K562 (cell line): ENCODE measurements at regions not wholly inside any gene's neighbourhood (a gene's known extent, or its start where the extent isn't known, plus 50 kb on each side); places are given as distances from the start of the nearest gene placed in this dataset.

Source experiments
- ELF4 ChIP-seq: fragments of 450-650 bp; formaldehyde crosslinking; IDR thresholded peaks from 2 replicates; pipeline ENCODE4 v1.4.0; 2022; ENCODE audit warnings: missing genetic modification characterization
- GATA2 ChIP-seq: sonication (generic); formaldehyde crosslinking; IDR thresholded peaks from 2 replicates; pipeline ENCODE4 v1.4.0; 2020; ENCODE audit warnings: mild to moderate bottlenecking, missing genetic modification reagents
- HMGN3 ChIP-seq: IDR thresholded peaks from 2 replicates; pipeline ENCODE4 v1.6.1; 2011; ENCODE audit warnings: borderline replicate concordance, low read depth, mild to moderate bottlenecking, mixed read lengths, low read length; ENCODE audit not compliant: insufficient read length; ENCODE audit errors: extremely low read depth
- MED1 ChIP-seq: sonication (generic); formaldehyde crosslinking; IDR thresholded peaks from 2 replicates; pipeline ENCODE4 v1.8.1; 2023; ENCODE audit warnings: missing genetic modification reagents, borderline replicate concordance
- NFIC ChIP-seq: fragments of 450-650 bp; IDR thresholded peaks from 2 replicates; pipeline ENCODE4 v1.6.1; 2017; ENCODE audit warnings: mild to moderate bottlenecking, inconsistent platforms
- PML ChIP-seq: IDR thresholded peaks from 2 replicates; pipeline ENCODE4 v1.6.1; 2012; ENCODE audit warnings: low read length, inconsistent platforms
- SRSF7 ChIP-seq: fragments of 200-400 bp; formaldehyde crosslinking; optimal IDR thresholded peaks from 2 replicates; pipeline ENCODE3; 2017; ENCODE audit warnings: mild to moderate bottlenecking, low read depth, low read length
- STAT5A ChIP-seq: IDR thresholded peaks from 2 replicates; pipeline ENCODE4 v1.6.1; 2012; ENCODE audit warnings: low read length, inconsistent platforms, borderline replicate concordance
- ZBTB2 ChIP-seq: fragments of 450-650 bp; IDR thresholded peaks from 2 replicates; pipeline ENCODE4 v1.6.1; 2016; ENCODE audit warnings: antibody characterized with exemption
- ZC3H4 ChIP-seq: sonication (generic); formaldehyde crosslinking; IDR thresholded peaks from 2 replicates; pipeline ENCODE4 v1.9.0; 2021; ENCODE audit warnings: missing genetic modification reagents, borderline replicate concordance
- ZEB2 ChIP-seq: fragments of 450-650 bp; IDR thresholded peaks from 2 replicates; pipeline ENCODE4 v1.6.1; 2016
- ZNF165 ChIP-seq: fragments of 250-450 bp; sonication (Bioruptor Pico); IDR thresholded peaks from 2 replicates; pipeline ENCODE4 v1.4.0; 2020; ENCODE audit warnings: borderline replicate concordance
- ZNF239 ChIP-seq: fragments of 250-450 bp; sonication (Bioruptor Pico); IDR thresholded peaks from 2 replicates; pipeline ENCODE4 v1.4.0; 2020; ENCODE audit warnings: mild to moderate bottlenecking
- ZNF318 ChIP-seq, 2 experiments: fragments of 450-650 bp; IDR thresholded peaks; 2 replicates each; pipeline ENCODE4 v1.6.1; 2016; ENCODE audit warnings: mild to moderate bottlenecking in 2 of 2, borderline replicate concordance in 1 of 2, low read depth in 1 of 2, moderate library complexity in 1 of 2
- TF ChIP-seq, protein P1 (sequence below): fragments of 200-800 bp; sonication (Bioruptor generic); IDR thresholded peaks from 2 replicates; pipeline ENCODE4 v1.6.1; 2017; ENCODE audit warnings: missing genetic modification characterization, missing compliant biosample characterization
- TF ChIP-seq, protein P2 (sequence below): fragments of 250-450 bp; sonication (Bioruptor Pico); IDR thresholded peaks from 2 replicates; pipeline ENCODE4 v1.5.0; 2020; ENCODE audit warnings: mild to moderate bottlenecking

GRCh38 chr3:153032891-153033290 lies 129.1 kb upstream of the RAP2B start (continued):
- TF ChIP-seq ZBTB2 (no peak), ELF4 (no peak), ZNF318 (IDR thresholded peaks at IDR 0.05; ENCODE audit: borderline replicate concordance in 1 of 2, low read depth in 1 of 2) (no peak), STAT5A (peak; percentile 20; the same call in 1 of the 2 replicates), PML (no peak), ZC3H4 (CRISPR knock-in tag) (no peak), ZNF239 (CRISPR knock-in tag) (no peak), SRSF7 (no peak), MED1 (CRISPR knock-in tag) (no peak), HMGN3 (no peak), ZNF165 (no peak), GATA2 (CRISPR knock-in tag) (no peak), NFIC (no peak), ZEB2 (no peak)
- TF ChIP-seq, protein P1, sequence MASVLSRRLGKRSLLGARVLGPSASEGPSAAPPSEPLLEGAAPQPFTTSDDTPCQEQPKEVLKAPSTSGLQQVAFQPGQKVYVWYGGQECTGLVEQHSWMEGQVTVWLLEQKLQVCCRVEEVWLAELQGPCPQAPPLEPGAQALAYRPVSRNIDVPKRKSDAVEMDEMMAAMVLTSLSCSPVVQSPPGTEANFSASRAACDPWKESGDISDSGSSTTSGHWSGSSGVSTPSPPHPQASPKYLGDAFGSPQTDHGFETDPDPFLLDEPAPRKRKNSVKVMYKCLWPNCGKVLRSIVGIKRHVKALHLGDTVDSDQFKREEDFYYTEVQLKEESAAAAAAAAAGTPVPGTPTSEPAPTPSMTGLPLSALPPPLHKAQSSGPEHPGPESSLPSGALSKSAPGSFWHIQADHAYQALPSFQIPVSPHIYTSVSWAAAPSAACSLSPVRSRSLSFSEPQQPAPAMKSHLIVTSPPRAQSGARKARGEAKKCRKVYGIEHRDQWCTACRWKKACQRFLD (CRISPR knock-in tag) = no peak
- TF ChIP-seq, protein P2, sequence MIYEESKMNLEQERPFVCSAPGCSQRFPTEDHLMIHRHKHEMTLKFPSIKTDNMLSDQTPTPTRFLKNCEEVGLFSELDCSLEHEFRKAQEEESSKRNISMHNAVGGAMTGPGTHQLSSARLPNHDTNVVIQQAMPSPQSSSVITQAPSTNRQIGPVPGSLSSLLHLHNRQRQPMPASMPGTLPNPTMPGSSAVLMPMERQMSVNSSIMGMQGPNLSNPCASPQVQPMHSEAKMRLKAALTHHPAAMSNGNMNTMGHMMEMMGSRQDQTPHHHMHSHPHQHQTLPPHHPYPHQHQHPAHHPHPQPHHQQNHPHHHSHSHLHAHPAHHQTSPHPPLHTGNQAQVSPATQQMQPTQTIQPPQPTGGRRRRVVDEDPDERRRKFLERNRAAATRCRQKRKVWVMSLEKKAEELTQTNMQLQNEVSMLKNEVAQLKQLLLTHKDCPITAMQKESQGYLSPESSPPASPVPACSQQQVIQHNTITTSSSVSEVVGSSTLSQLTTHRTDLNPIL = no peak
